C4-2B (cell line): ENCODE measurements at regions not wholly inside any gene's neighbourhood (a gene's known extent, or its start where the extent isn't known, plus 50 kb on each side); places are given as distances from the start of the nearest gene placed in this dataset.
"Not testable (repeated sequence)": the region's sequence is repeated elsewhere in the genome, so short reads cannot be mapped to it uniquely, and the experiment has no call there.

Experiments used
- H3K27ac ChIP-seq: fragments of 450-650 bp; 2 replicates; pipeline ENCODE4 v1.5.1; 2017
- ZFX ChIP-seq: fragments of 450-650 bp; IDR thresholded peaks from 2 replicates; pipeline ENCODE4 v1.6.1; 2017
- TF ChIP-seq, protein P1 (sequence below): fragments of 450-650 bp; conservative IDR thresholded peaks from 2 replicates; pipeline ENCODE4 v1.5.1; 2017; ENCODE audit warnings: mild to moderate bottlenecking

DNA sequence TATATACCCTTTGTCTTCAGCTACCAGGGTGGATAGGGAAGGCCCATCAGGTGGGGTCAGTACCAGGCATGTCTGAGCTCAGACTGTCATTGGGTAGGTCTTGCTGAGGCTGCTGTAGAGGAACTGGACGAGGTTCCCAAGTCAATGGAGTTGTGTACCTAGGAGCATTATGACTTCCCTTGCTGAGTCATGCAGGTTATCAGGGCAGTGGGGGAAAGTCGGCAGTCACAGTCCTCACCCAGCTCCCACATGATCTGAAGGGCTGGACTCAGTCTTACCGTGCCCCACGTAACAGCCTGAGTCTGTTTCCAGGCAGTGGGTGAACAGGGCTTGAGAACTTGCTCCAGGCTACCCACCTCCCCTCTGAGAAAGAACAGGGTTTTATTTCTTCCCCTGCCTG lies 260.8 kb upstream of the COBL start:
- TF ChIP-seq, protein P1, sequence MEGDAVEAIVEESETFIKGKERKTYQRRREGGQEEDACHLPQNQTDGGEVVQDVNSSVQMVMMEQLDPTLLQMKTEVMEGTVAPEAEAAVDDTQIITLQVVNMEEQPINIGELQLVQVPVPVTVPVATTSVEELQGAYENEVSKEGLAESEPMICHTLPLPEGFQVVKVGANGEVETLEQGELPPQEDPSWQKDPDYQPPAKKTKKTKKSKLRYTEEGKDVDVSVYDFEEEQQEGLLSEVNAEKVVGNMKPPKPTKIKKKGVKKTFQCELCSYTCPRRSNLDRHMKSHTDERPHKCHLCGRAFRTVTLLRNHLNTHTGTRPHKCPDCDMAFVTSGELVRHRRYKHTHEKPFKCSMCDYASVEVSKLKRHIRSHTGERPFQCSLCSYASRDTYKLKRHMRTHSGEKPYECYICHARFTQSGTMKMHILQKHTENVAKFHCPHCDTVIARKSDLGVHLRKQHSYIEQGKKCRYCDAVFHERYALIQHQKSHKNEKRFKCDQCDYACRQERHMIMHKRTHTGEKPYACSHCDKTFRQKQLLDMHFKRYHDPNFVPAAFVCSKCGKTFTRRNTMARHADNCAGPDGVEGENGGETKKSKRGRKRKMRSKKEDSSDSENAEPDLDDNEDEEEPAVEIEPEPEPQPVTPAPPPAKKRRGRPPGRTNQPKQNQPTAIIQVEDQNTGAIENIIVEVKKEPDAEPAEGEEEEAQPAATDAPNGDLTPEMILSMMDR: no peak
- no peak for TF ChIP-seq ZFX
- H3K27ac ChIP-seq: no peak overlapping the region

DNA sequence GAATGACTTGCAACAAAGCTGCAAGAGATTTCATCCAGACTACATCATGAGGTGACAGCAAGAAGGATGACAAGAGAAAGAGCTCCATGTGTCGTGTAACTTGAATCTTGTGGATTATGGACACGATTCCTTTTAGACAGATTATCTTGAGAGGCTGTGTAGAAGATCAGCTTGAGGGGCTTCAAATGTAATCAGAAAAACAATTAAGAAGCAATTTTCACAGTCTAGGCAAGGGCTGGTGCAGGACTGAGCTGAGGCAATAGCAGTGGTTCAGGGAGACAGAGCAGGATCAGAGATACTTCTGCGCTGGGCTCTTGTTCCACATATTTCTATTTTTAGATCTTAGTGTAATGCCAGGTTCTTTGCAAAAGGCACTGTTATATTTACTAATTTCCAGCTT lies 253.0 kb upstream of the COBL start:
- no peak for TF ChIP-seq ZFX
- TF ChIP-seq, protein P1: no peak
- H3K27ac ChIP-seq: no peak overlapping the region

DNA sequence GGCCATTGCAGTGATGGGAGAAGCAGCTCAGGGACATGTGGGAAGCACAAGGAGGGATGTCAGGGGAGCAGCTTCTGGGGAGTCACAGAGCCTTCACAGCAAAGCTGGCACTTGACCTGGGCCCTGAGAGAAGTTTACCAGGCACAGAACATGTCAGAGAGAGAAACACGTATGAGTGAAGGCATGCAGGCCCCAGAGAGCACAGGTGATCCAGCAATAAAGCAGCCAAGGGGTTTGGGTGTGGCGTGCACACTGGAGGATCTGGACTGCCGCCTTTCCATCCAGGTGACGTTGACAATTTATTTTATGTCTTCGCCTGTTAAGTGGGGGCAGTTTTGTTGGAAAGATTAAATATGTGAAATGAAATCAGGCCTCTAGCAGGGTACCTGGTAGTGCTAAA lies 252.6 kb upstream of the COBL start:
- H3K27ac ChIP-seq: no peak overlapping the region
- no peak for TF ChIP-seq ZFX
- TF ChIP-seq, protein P1: no peak

DNA sequence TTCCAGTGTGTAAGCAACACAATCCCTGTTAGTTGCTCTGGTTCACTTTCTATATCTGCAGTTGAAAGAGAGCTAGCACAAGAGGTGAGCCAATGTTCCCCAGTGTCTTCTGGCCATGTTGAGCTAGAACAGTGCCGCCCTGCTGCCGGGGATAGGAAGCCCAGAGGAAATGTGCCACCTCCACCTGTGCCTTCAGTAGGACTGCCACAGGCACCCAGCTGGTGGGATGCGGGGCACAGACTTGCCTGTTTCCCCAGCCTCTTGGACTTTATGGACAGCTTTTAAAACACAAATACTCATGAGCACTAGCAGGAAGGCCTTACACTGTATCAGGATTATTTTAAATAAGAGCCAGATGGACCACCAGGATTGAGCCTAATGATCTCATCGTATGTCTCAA lies 234.5 kb upstream of the COBL start:
- no peak overlapping the region for H3K27ac ChIP-seq
- TF ChIP-seq, protein P1: no peak

DNA sequence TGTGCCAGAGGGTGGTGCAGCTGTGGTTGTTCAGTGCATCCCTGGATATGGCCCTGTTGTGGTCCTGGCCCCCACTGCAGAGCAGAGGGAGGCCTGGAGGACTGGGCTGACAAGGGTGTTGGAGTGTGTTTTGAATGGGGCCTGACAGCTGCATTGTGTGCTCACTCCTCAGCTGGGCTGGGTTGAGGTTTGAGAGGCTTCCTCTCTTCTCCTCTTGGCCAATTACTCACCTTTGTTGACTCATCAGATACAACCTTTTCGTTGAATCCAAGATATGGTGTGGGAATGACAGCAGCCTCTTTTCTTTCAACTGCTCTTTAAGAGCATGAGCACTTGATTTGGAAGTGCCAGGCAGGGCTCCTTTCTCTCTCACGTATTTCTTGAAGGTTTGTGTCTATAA lies 228.5 kb upstream of the COBL start:
- no peak overlapping the region for H3K27ac ChIP-seq
- no peak for TF ChIP-seq ZFX
- TF ChIP-seq, protein P1: no peak

DNA sequence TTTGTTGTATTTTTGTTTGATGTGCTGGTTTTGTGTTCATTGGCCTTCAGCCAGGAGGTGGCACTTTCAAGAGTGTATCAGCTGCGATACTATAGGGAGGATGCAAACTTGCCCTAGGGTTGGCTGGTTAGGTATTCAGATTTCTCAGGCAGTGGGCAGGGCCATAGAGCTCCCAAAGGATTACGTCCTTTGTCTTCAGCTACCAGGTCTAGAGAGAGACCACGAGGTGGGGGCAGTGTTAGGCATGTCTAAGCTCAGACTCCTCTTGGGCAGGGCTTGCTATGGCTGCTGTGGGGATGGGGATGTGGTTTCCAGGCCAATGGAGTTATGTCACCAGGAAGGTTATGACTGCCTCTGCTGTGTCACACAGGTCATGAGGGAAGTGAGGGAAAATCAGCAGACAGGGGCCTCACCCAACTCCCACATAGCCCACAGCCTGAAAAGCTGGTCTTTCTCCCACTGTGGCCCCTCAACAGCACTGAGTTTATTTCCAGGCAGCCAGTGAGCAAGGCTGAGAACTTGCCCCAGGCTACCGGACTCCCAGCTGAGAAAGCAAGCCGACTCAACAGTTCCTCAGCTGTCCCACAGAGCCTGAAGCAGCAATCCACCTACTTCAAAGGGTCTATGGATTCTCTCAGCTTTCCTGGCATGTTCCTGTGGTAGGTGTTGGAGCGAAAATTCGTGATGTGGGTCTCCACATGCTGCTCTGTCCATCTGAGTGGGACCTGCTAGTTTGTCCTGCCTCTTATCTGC lies 227.4 kb upstream of the COBL start:
- peak overlapping the region; percentile 38 for H3K27ac ChIP-seq
- no peak for TF ChIP-seq ZFX
- TF ChIP-seq, protein P1: no peak

DNA sequence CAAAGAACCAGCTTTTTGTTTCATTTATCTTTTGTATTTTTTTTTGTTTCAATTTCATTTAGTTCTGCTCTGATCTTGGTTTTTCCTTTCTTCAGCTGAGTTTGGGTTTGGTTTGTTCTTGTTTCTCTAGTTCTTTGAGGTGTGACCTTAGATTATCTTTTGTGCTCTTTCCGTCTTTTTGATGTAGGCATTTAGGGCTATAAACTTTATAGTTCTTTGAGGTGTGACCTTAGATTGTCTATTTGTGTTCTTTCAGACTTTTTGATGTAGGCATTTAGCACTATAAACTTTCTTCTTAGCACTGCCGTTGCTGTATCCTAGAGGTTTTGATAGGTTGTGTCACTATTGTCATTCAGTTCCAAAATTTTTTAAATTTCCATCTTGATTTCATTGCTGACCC lies 224.3 kb upstream of the COBL start:
- not testable (repeated sequence) for H3K27ac ChIP-seq

DNA sequence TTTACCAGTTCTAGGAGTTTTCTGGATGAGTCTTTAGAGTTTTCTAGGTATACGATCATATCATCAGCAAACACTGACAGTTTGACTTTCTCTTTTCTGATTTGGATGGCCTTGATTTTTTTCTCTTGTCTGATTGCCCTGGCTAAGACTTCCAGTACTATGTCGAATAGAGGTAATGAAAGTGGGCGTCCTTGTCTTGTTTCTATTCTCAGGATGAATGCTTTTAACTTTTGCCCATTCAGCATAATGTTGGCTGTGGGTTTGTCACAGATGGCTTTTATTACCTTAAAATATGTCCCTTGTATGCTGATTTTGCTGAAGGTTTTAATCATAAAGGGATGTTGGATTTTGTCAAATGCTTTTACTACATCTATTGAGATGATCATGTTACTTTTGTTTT lies 223.2 kb upstream of the COBL start:
- H3K27ac ChIP-seq: no peak overlapping the region
- TF ChIP-seq, protein P1: no peak
- no peak for TF ChIP-seq ZFX
